Activated T-cell treated with anti-CD3 and anti-CD28 coated beads, Interleukin-2, amount 50 U/mL, for 4 hours (primary cell): ENCODE measurements at regions not wholly inside any gene's neighbourhood (a gene's known extent, or its start where the extent isn't known, plus 50 kb on each side); places are given as distances from the start of the nearest gene placed in this dataset.
"Not testable (repeated sequence)": the region's sequence is repeated elsewhere in the genome, so short reads cannot be mapped to it uniquely, and the experiment has no call there.

Experiments used
- ATAC-seq, 2 donors: fragments of 200-7000 bp; cut with Tn5 transposase; one replicate each; pipeline ENCODE4 v1.10.0; 2021
- DNase-seq: peaks from one replicate; pipeline ENCODE4 v3.0.0-alpha.2; 2020
- H3K27me3 Mint-ChIP-seq: one replicate; pipeline ENCODE4 v1.8.0; 2021; ENCODE audit warnings: low read depth, mixed read lengths
- H3K36me3 Mint-ChIP-seq: one replicate; pipeline ENCODE4 v1.8.0; 2022; ENCODE audit warnings: mixed read lengths; ENCODE audit not compliant: insufficient read depth
- H3K4me1 Mint-ChIP-seq: one replicate; pipeline ENCODE4 v1.8.0; 2021; ENCODE audit warnings: low read depth, mixed read lengths
- H3K4me3 Mint-ChIP-seq: one replicate; pipeline ENCODE4 v1.8.0; 2021; ENCODE audit warnings: mild to moderate bottlenecking, moderate library complexity, mixed read lengths
- H3K9me3 Mint-ChIP-seq: one replicate; pipeline ENCODE4 v1.8.0; 2021; ENCODE audit warnings: mixed read lengths

DNA sequence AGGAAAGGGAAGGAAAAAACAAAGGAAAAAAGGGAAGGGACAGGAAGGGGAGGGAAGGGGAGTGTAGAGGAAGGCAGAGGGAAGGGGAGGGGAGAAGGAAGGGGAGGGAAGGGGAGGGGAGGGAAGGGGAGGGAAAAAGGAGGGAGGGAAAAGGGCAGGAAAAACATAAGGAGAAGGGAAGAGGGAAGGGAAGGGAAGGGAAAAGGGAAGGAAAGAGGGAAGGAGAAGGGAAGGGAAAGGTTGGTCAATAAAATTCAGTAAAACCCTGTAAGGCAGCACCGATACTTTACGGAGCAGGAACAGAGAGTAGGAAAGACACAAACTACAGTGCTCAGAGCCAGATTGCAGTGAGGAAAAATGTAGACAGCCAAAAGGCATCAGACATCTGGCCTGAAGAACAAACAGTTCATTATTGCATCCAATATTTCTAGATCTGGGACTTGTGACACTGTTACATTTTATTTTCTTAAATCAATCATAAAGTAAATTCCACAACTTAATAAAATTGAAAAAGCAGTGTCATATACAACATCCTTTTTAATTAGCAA lies 322.0 kb downstream of the CRPPA start:
- no peak for DNase-seq
- H3K36me3 Mint-ChIP-seq = no peaks in the 10 kb centered on the region
- H3K4me3 Mint-ChIP-seq = no peak overlapping the region
- H3K27me3 Mint-ChIP-seq = no peaks in the 10 kb centered on the region
- ATAC-seq = no peak
- peaks cover 6% of the 10 kb centered on the region for H3K9me3 Mint-ChIP-seq
- no peaks in the 10 kb centered on the region for H3K4me1 Mint-ChIP-seq

DNA sequence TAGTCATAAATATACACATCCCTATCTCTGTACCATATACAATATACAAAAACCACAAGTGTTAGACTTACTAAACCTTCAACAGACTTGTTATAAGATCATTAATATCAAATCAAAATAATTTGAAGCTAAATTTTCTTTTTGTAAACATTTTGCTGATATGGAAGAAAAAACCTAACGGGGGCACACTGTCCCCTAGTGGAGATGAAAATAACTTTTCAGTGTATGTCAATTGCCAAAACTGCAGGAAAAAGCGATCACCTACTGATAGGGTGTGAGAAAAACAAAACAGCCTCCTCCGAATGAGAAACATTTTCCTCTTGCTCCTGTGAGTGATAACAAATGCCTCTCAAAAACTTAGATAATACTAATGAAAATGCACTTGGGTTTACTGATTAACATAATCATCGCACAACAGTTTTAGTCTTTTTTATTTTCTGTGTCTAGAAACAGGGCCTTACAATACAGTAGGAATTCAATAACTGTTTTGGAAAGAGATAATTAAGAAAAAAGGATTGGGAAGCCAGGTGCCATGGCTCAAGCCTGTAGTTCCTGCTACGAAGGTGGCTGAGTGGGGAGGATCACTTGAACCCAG lies 322.7 kb downstream of the CRPPA start:
- Mint-ChIP-seq H3K36me3 (no peaks in the 10 kb centered on the region), H3K27me3 (no peaks in the 10 kb centered on the region), H3K9me3 (peaks cover 6% of the 10 kb centered on the region), H3K4me1 (no peaks in the 10 kb centered on the region), H3K4me3 (no peak overlapping the region)
- DNase-seq (no peak), ATAC-seq (no peak)

DNA sequence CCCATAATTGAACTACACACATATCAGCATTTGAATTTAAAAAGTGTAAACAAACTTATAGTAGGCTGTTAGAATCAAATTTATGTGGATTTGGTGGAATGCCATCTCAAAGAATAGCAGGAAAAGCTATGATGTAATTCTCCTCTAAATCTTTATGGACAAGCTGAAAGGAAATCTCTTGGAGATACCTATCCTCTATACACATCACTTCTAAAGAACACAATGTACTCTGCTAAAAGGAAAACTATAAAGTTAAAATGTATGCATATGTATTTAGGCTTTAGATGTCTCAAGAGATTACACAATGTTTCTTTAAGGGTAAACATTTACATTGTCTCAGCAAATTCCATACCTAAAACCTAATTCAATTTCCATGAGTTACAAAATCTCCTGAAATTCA lies 323.3 kb downstream of the CRPPA start:
- peaks cover 6% of the 10 kb centered on the region for H3K9me3 Mint-ChIP-seq
- H3K27me3 Mint-ChIP-seq = no peaks in the 10 kb centered on the region
- no peaks in the 10 kb centered on the region for H3K4me1 Mint-ChIP-seq
- no peak overlapping the region for H3K4me3 Mint-ChIP-seq
- DNase-seq (no peak), ATAC-seq (no peak)
- no peaks in the 10 kb centered on the region for H3K36me3 Mint-ChIP-seq

DNA sequence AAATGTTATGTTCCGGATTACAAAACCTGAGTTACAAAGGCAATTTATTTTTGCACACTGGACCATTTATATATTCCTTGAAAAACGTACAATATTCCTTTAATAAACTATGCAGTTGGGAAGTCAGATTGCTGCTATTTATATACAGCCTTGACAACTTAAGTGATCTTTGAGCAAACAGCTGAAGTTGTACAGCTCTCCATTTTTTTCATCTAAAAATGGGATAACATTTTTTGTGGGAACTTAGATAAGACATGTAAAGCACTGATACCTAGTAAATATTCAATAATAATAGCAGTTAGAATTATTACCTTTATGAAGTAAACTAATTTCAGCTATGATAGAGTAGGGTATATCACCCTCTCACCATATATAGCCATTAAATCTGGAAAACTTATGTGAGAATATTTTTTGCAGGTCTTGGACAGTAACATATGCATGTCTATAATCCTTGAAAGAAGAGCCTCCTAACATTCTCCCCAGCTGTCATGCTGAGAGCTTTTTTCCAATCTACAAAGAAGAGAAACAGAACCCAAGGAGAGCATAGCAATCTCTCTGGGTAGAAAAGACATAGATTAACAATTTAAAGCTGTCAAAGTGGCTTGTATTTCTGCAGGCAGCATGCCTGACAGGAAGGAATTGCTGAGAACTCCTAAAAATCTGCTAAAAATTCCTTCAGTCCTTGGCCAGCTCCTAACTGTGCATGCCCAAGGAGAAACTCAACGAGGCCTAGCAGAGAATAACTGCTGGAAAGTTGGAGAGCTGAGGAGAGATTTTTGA lies 326.0 kb downstream of the CRPPA start:
- no peak for ATAC-seq

DNA sequence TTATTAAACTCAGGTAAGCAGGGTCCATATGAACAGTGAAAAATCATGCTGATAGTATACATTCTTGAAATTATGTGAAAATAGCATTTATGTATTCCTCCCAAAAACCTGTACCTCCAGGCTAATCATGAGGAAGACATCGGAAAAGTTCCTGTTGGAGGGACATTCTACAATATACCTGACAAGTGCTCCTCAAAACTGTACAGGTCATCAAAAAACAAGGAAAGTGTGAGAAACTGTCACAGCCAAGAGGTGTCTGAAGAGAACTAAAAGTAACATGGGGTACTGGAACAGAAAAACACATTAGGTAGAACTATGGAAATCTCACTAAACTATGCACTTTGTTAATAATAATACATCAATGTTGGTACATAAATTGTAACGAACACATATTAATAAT lies 326.7 kb downstream of the CRPPA start:
- Mint-ChIP-seq H3K36me3 (no peaks in the 10 kb centered on the region), H3K4me1 (no peaks in the 10 kb centered on the region), H3K27me3 (no peaks in the 10 kb centered on the region), H3K4me3 (no peak overlapping the region), H3K9me3 (no peaks in the 10 kb centered on the region)
- no peak for ATAC-seq
- no peak for DNase-seq

More for the DNA sequence above, 326.0 kb downstream of the CRPPA start:
- no peaks in the 10 kb centered on the region for H3K27me3 Mint-ChIP-seq
- no peaks in the 10 kb centered on the region for H3K36me3 Mint-ChIP-seq
- H3K4me1 Mint-ChIP-seq = no peaks in the 10 kb centered on the region
- H3K4me3 Mint-ChIP-seq = no peak overlapping the region
- no peak for DNase-seq
- H3K9me3 Mint-ChIP-seq = no peaks in the 10 kb centered on the region

DNA sequence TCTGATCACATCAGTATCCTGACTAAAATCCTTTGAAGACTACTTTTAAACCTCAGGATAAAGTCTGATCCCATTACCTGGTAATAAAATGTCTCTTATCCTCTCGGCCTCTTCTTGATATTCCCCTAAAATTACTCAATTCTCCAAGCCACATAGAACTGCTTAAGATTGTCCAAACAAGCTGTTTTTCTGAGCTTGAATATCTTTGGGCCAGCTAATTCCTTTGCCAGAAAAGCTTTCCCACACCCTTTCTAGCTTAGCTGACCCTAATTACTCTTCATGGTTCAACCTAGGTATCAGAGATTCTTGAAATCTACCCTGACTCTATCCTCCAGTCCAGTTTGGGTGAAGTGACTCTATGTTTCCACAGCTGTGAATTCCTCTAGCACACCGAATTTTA lies 328.6 kb downstream of the CRPPA start:
- Mint-ChIP-seq H3K27me3 (no peaks in the 10 kb centered on the region), H3K4me1 (no peaks in the 10 kb centered on the region), H3K9me3 (no peaks in the 10 kb centered on the region), H3K36me3 (no peaks in the 10 kb centered on the region), H3K4me3 (no peak overlapping the region)
- DNase-seq (no peak), ATAC-seq (no peak)

DNA sequence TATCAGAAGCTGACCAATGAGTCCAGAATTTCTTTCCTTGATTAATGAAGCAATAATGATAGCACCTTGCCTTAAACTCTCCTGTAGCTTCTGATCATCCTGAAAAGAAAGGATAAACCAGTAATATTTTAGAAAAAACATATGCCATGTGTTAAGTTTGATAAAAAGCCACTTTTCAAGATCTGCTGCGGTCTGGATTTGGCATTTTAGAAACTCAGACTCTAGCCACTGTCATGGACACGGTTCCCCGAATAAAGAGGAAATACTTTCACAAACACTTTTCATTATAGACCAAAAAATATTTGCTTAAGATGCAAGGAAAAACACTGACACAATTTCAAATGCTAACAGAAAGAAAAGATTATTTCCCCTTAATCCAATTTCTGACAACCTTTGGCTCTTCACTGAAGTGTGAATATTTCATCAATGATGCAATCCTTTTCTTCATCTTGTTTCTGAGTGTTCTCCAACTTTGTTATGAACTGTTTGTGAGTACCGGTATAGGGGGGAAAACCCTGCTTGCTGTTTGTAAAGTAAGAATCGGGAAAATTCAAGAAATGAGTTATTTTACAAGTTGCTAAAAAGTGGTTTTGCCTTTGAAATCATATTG lies 329.5 kb downstream of the CRPPA start:
- Mint-ChIP-seq H3K4me1 (no peaks in the 10 kb centered on the region), H3K4me3 (no peak overlapping the region), H3K27me3 (no peaks in the 10 kb centered on the region), H3K9me3 (no peaks in the 10 kb centered on the region), H3K36me3 (no peaks in the 10 kb centered on the region)
- DNase-seq (no peak), ATAC-seq (no peak)

DNA sequence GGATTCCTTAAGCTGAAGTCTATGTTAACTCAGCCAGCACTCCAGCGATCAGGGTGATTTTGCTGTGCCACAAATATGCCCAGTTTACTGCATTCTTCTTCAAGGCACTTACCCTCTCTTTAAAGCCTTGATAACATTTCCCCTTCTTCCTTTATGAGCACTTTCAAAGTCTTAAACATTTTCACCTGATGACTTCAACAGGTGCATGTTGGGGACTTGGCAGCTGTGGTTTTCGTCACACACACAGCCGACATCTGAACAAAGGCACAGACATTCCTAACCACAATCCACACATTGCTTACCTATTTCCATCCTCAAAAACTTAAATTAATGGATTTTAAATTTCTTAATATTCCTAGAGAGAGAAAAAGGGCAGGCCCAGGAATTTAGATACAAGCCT lies 331.5 kb downstream of the CRPPA start:
- DNase-seq (no peak), ATAC-seq (no peak)
- no peaks in the 10 kb centered on the region for H3K27me3 Mint-ChIP-seq
- H3K36me3 Mint-ChIP-seq = no peaks in the 10 kb centered on the region
- no peak overlapping the region for H3K4me3 Mint-ChIP-seq
- no peaks in the 10 kb centered on the region for H3K9me3 Mint-ChIP-seq
- no peaks in the 10 kb centered on the region for H3K4me1 Mint-ChIP-seq

DNA sequence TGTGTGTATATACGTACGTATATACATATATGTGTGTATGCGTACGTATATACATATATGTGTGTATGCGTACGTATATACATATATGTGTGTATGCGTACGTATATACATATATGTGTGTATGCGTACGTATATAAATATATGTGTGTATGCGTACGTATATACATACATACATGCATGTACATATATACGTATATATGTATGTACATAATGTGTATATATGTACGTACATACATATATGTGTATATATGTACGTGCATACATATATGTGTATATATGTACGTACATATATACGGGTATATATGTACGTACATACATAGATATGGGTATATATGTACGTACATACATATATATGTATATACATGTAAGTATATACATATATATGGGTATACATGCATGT lies 332.1 kb downstream of the CRPPA start:
- no peak overlapping the region for H3K4me3 Mint-ChIP-seq
- no peaks in the 10 kb centered on the region for H3K27me3 Mint-ChIP-seq
- H3K36me3 Mint-ChIP-seq = no peaks in the 10 kb centered on the region
- no peaks in the 10 kb centered on the region for H3K9me3 Mint-ChIP-seq
- ATAC-seq (no peak), DNase-seq (no peak)
- no peaks in the 10 kb centered on the region for H3K4me1 Mint-ChIP-seq

DNA sequence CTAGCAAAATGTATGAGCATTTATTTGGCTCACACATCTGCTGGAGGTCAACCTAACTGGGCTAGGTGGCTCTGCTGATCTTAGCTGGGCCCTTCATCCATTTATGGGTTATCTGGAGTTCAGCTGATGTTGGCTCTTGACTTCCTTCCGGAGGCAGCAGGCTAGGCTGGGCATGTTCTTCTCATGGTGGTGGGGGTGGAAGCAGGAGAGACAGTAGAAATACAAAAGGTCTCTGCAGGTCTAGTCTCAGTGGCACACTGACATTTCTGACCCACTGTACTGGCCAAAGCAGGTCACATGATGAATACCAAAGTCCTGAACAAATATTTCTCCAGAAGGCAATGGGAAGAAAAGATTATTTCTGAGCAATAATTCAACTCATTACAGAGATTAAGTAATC lies 334.6 kb downstream of the CRPPA start:
- H3K4me1 Mint-ChIP-seq = no peaks in the 10 kb centered on the region
- H3K4me3 Mint-ChIP-seq = no peak overlapping the region
- no peak for ATAC-seq
- H3K27me3 Mint-ChIP-seq = no peaks in the 10 kb centered on the region
- H3K9me3 Mint-ChIP-seq = no peaks in the 10 kb centered on the region
- H3K36me3 Mint-ChIP-seq = no peaks in the 10 kb centered on the region
- no peak for DNase-seq

DNA sequence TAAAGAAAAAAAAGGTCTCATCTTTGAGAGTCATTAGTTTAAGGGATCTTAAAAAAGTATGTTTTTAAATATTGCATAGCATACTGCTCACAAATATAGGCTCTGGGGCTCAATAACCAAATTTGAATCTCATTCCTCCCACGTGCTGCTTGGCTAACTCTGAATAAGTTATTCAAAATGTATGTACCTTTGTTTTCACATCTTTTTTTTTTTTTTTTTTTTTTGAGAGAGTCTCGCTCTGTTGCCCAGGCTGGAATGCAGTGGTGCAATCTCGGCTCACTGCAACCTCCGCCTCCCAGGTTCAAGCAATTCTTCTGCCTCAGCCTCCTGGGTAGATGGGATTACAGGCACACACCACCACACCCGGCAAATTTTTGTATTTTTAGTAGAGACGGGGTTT lies 335.6 kb downstream of the CRPPA start:
- H3K4me1 Mint-ChIP-seq, H3K36me3 Mint-ChIP-seq, ATAC-seq, H3K9me3 Mint-ChIP-seq, DNase-seq, H3K27me3 Mint-ChIP-seq, H3K4me3 Mint-ChIP-seq: not testable (repeated sequence)

DNA sequence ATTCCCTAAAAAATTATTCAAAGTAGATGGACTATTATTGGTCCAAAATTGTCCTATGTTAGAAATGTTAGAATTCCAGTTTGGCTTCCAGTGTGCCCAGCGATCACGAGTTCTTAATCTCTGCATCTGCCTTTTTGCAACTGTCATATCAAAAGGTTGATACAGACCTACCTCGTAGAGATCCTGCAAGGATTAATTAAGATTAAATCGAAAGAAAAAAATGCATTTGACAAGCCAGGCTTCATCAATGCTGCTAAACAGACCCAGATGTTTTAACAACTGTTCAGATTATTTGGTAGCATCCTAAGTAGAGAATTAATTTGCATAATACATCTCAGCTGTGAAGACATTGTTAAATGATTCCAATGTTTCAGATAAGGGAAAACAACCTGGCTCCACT lies 336.5 kb downstream of the CRPPA start:
- ATAC-seq (no peak), DNase-seq (no peak)
- Mint-ChIP-seq H3K36me3 (no peaks in the 10 kb centered on the region), H3K9me3 (no peaks in the 10 kb centered on the region), H3K4me1 (no peaks in the 10 kb centered on the region), H3K27me3 (no peaks in the 10 kb centered on the region), H3K4me3 (no peak overlapping the region)

DNA sequence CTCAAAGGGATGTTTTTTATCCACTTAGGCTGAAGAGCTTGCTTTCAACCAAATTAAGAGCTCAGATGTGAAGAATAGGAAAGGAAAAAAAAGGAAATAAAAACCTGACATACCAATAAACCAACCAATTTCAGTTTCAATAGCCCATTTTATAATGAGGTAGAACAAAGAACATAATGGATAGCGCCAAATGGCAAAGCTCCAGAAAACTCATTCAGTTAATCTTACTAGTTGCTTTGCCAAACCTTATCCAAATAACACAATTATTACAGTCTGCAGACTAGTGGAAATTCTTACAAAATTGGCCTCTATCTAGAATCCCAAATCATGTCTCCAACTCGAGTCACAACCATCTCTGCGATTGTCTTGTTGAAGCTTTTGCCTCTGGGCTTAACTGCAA lies 337.0 kb downstream of the CRPPA start:
- ATAC-seq = no peak
- DNase-seq = no peak
- H3K27me3 Mint-ChIP-seq = no peaks in the 10 kb centered on the region
- no peaks in the 10 kb centered on the region for H3K4me1 Mint-ChIP-seq
- no peaks in the 10 kb centered on the region for H3K36me3 Mint-ChIP-seq
- no peak overlapping the region for H3K4me3 Mint-ChIP-seq
- no peaks in the 10 kb centered on the region for H3K9me3 Mint-ChIP-seq

DNA sequence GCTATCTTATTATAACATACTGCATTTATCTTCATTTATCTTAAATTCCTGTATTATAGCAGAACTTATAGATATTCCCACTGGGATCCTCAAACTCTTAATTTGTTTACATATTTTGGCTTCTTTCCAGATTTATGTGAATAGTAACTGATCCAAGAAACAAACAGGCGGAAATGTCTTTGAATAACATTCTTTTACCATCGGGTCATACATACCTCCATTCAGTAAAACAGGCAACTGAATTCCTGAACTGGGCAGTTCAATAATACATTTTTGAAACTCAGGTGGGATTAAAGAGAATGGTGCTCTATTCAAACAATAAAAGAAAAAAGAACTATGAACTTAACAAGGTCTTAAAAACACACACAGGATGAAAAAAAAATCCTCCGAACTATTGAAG lies 337.4 kb downstream of the CRPPA start:
- Mint-ChIP-seq H3K27me3 (no peaks in the 10 kb centered on the region), H3K4me1 (no peaks in the 10 kb centered on the region), H3K36me3 (no peaks in the 10 kb centered on the region), H3K4me3 (no peak overlapping the region), H3K9me3 (no peaks in the 10 kb centered on the region)
- no peak for DNase-seq
- no peak for ATAC-seq

DNA sequence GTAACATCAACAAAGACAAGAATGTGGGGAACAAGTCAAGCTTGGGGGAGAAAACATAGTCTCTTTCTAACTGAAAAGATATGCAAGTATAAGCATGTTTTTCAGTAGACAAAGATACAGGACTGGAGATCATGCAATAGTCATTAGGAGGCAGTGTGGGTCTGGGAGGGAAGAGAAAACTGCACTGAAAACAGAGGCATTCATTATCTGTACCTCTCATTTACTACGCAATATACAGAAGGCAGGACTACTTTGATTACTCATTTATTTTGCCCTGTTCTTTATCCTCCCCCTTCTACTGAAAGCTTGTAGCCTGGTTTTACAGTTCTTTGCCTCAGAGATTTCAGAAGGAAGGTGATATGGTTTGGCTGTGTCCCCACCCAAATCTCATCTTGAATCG lies 341.2 kb downstream of the CRPPA start:
- no peak for ATAC-seq
- no peaks in the 10 kb centered on the region for H3K9me3 Mint-ChIP-seq
- DNase-seq = no peak
- no peaks in the 10 kb centered on the region for H3K4me1 Mint-ChIP-seq
- no peaks in the 10 kb centered on the region for H3K27me3 Mint-ChIP-seq
- H3K36me3 Mint-ChIP-seq = no peaks in the 10 kb centered on the region
- no peak overlapping the region for H3K4me3 Mint-ChIP-seq
